ENCODE measurements at regions not wholly inside any gene's neighbourhood (a gene's known extent, or its start where the extent isn't known, plus 50 kb on each side); places are given as distances from the start of the nearest gene placed in this dataset.

DNA sequence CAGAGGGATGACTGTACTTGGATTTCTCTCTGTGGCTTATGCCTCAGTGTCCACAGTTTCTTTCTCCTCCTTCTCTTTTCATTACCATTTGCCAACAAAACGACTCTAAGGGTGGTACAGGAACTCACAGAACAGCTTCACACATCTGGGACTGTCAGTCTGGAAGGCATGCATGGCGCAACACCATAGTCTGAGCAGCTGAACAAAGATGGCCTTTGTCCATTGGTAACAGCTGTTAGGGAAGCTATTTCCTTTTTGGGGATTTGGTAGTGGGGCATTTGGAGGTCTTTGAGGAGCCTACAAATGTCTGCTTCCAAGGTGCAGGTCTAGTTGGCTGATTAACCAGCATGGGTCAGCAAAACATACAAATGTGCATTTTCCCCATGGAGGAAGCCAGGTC, 81.4 kb upstream of the PCDH8 start:
- no peak for DNase-seq

- DNase-seq, result no peak
Measured at GRCh38 chr13:52926971-52927370, 78.5 kb upstream of the PCDH8 start.

GRCh38 chr13:52925775-52926285, 77.4 kb upstream of the PCDH8 start:
- DNase-seq, result no peak

- DNase-seq, result no peak
Measured at GRCh38 chr13:52925251-52925650, 76.8 kb upstream of the PCDH8 start.

DNA sequence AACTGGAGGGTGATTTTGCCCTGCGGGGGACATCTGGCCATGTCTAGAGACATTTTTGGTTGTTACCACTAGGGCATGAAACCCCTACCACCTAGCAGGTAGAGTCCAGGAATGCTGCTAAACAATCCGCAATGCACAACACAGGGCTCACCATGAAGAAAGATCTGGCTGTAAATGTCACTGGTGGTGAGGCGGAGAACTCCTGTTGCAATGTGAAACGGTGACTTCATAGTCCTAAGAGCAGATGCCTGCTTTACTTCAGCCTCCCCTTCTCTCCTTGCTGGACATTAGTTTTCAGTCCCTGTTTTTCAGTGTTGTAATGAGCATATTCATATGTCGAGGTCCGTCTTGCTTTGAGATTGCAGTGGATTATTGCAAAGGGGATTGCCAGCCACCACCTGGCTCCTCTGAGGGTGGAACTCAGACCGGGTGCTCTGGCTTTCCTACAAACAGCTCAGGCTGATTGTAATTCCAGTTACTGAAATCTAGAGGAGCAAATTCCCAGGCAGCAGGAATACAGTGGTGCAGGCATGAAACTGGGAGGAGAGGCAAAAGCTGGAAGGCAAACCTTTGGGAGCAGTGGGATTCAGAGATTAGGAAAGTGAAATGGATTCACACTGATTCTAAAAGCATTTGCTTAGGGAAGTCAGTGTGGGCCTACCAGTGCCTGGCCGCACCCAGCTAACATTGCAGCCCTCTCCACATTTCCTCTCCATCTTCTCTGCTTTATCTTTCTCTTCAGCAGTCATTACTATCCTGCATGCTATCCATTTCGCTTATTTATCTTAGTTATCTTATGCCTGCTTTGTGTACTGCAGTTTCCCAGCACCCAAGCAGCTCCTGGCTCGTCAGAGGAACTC, 76.1 kb upstream of the PCDH8 start:
- DNase-seq, result no peak

- no peak for DNase-seq
Measured at GRCh38 chr13:52922961-52923360, 74.5 kb upstream of the PCDH8 start.

DNA sequence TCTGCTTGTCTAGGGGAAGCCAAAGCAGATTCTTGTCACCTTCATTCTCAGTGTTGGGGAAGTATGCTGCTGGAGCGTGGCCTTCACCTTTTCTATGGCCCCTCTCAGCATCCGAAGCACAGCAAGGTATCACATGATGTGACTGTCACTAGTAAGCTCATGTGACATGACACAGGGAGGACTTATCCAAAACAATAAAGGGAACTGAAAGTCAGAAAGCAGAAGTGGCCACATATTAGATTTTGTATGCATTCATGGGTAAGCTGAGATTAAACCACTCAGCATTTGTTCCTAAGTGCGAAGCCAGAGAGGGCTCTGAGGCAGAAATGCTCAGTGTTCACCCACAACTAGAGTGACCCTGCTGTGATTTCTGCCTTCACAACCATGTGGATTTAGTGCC, 72.8 kb upstream of the PCDH8 start:
- DNase-seq, result peak; percentile 67

DNA sequence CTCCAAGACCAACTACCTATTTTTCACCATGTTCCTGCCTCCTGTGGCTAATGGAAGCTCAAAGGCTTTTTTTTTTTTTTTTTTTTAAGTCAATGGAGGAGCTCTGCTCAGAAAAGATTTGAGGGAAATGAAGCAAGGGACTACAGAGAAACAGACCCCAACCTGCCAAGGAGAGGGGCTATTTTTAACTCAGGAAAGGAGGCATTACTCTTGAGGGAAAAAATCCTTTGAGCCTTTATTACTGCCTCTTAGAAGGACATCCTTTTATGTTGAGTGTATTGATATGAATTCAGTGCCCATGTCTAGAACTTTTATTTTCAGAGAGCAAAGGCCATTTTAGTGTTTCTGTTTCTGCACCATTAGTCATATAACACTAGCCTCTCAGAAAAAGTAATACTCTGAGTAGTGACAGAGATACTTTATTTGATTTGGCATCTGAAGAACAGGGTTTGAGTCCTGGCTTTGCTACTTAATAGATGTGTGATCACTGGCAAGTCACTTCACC, 68.1 kb upstream of the PCDH8 start:
- no peak for DNase-seq

GRCh38 chr13:52911340-52911739, 62.9 kb upstream of the PCDH8 start:
- no peak for DNase-seq

GRCh38 chr13:52910318-52910717, 61.9 kb upstream of the PCDH8 start:
- DNase-seq, result peak; percentile 33

DNA sequence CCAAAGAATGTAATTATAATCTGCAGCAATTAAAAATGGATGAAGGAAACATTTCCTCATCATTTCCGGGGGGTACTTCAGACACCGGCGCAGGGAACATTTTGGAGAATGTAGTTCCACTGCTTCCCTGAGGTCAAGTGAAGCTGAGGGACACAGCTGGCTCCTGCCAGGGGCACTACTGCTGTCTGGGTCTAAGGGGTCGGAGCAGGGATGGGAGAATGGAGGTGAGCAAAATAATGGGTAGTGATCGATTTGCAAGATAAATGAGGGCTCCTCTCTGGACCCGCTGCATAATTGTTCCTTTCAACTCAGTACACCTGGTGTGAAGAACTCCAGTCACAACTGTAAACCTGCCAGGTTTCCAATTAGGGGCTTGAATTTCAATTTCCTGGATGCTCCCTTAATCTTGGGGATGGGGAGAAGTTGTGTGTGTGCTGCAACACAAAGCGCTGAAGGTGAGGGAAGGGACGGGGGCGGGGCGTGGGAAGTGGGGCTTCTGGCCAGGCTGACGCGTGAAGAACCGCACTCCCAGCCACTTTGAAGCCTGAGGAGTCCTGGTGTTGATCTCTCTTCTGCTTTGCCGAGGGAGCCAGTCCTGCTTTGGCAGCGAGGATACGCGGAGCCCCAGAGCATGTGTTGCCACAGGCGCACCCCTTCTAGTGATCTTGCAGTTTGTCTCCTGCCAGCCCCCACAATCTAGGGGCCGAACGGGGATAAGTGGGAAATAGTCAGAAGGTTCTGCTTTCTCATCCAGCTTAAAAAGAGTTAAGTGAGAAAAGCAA, 57.9 kb upstream of the PCDH8 start:
- no peak for DNase-seq

- DNase-seq, result no peak
Measured at GRCh38 chr13:52905701-52906100, 57.3 kb upstream of the PCDH8 start.

GRCh38 chr13:52903320-52903719, 54.9 kb upstream of the PCDH8 start:
- DNase-seq, result peak; percentile 2

DNA sequence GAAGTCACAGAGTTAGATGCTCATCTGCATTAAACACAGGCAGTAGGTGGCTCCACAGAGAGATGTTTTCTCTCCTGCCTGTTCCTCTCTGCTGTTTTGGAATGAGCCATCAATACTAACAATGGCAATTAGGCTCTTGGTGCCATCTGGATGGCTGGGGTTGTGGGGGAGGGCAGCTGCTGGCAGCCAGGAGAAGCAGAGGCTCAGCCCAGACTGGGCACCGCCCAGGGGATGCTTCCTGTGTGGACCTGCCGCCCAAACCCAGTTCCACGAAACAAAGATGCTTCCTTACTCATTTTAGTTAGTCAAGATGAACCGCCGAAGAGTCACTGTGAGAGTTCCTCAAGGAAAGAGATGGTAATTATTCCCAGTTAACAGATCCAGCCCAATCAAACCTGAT, 50.8 kb upstream of the PCDH8 start:
- DNase-seq, result no peak

Data from SIG-M5 (cell line).